D721Med (cell line): ENCODE measurements at regions not wholly inside any gene's neighbourhood (a gene's known extent, or its start where the extent isn't known, plus 50 kb on each side); places are given as distances from the start of the nearest gene placed in this dataset.

Experiments used
- DNase-seq: peaks from one replicate; pipeline ENCODE4 v3.0.0; 2011; ENCODE audit warnings: low spot score; ENCODE audit not compliant: insufficient read length
- FAIRE-seq: peaks from 2 replicates; lab custom pipeline; 2011; peaks lifted over from hg19 to GRCh38; lab: Jason Lieb, UNC
- CTCF ChIP-seq: IDR thresholded peaks from 2 replicates; pipeline ENCODE4 v1.5.1; 2012; ENCODE audit warnings: mild to moderate bottlenecking, control low read depth; ENCODE audit not compliant: insufficient read depth; ENCODE audit errors: missing control alignments

DNA sequence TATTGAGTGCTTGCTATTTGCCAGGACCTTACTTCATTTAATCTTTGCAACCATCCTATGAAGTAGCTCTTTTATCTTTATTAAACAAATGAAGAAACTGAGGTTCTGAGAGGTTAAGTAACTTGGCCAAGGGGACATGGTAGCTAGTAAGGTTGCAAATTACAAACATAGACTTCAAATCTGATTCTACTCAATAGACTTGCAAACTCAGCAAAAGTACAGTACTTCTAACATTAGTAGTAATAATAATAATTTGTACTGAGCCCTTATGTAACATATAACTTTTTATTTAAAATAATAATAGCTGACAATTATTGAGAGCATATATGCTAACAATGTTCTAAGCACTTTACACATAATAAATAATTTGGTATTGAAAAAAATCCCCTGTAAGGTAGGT lies 255.7 kb upstream of the ATP5MC3 start:
- FAIRE-seq: no peak
- DNase-seq: no peak
- TF ChIP-seq CTCF: no peak

DNA sequence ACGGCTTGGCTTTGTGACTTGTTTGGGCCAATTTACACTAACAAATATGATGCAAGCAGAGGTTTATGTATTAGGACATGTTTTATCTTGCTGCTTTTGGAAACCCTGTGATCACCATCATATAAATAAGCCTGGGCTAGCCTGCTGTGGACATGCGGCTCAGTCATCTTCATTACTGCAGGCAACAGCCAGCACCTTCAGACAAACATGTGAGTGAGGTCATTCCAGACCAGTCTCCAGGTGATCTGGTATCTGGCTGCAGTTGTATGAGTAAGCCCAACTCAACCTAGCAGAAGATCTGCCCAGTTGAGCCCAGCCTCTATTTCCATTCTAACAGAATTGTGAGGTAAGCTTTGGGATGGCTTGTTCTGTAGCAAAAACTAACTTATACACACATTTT lies 254.6 kb upstream of the ATP5MC3 start:
- no peak for FAIRE-seq
- TF ChIP-seq CTCF: no peak

GRCh38 chr2:175435012-175435411 lies 253.5 kb upstream of the ATP5MC3 start:
- FAIRE-seq (no peak), DNase-seq (no peak)
- no peak for TF ChIP-seq CTCF

More for the DNA sequence above, 254.6 kb upstream of the ATP5MC3 start:
- no peak for DNase-seq

- no peak for TF ChIP-seq CTCF
- no peak for FAIRE-seq
These were observed 251.3 kb upstream of the ATP5MC3 start for GRCh38 chr2:175432793-175433192.

DNA sequence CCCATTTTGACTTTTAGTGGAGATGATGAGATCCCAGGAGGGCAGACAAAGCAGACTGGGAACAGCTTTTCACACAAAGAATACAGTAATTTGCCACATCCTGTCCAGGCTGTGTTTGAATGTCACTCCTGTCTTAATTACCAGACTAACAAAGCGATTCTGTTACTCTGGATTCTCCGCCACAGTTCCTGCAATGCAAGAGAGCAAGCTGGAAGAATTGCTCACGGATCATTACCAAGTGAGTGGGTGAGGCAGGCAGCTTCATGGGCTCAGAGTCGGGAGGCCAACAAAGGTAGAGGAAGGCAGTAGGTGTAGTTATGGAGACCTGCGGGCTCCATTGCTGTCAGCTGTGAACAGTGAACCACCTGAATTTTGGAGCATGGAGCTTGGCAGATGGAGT lies 250.5 kb upstream of the ATP5MC3 start:
- TF ChIP-seq CTCF: no peak
- FAIRE-seq (no peak), DNase-seq (no peak)

More at GRCh38 chr2:175432793-175433192, 251.3 kb upstream of the ATP5MC3 start:
- no peak for DNase-seq

GRCh38 chr2:175431101-175431946 lies 249.8 kb upstream of the ATP5MC3 start:
- DNase-seq (no peak), FAIRE-seq (no peak)
- TF ChIP-seq CTCF: no peak

GRCh38 chr2:175430236-175430635 lies 248.7 kb upstream of the ATP5MC3 start:
- no peak for DNase-seq
- no peak for TF ChIP-seq CTCF
- no peak for FAIRE-seq
